OCI-LY3 (cell line): ENCODE measurements at regions not wholly inside any gene's neighbourhood (a gene's known extent, or its start where the extent isn't known, plus 50 kb on each side); places are given as distances from the start of the nearest gene placed in this dataset.

Experiments
- EZH2phosphoT487 ChIP-seq: fragments of 200-600 bp; shearing (Covaris generic); IDR thresholded peaks from 2 replicates; pipeline ENCODE4 v1.6.1; 2018; ENCODE audit warnings: antibody characterized with exemption, mixed run types, low read depth
- TF ChIP-seq, protein P1 (sequence below): fragments of 200-600, 300-600 bp; sonication (generic); IDR thresholded peaks from 2 replicates; pipeline ENCODE4 v1.5.1; 2014; ENCODE audit warnings: antibody characterized with exemption, low read length, low read depth

DNA sequence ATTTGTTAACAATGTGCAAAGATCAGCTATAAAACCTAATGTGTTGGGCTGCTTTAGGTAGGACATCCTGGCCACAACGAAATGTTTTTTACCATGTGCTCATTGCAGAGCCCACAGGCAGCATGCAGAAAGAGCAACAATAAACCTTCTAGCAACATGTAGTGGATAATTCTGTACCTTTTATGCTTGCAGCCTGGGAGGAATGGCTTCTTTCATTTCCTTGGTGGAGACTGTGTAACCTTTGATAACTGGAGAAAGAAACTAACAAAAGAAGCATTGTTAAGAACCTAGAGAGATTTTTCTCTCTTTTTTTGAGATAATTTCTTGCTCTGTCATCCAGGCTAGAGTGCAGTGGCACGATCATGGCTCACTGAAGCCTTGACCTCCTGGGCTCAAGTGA lies 225.5 kb upstream of the PRICKLE1 start:
- TF ChIP-seq, protein P1, sequence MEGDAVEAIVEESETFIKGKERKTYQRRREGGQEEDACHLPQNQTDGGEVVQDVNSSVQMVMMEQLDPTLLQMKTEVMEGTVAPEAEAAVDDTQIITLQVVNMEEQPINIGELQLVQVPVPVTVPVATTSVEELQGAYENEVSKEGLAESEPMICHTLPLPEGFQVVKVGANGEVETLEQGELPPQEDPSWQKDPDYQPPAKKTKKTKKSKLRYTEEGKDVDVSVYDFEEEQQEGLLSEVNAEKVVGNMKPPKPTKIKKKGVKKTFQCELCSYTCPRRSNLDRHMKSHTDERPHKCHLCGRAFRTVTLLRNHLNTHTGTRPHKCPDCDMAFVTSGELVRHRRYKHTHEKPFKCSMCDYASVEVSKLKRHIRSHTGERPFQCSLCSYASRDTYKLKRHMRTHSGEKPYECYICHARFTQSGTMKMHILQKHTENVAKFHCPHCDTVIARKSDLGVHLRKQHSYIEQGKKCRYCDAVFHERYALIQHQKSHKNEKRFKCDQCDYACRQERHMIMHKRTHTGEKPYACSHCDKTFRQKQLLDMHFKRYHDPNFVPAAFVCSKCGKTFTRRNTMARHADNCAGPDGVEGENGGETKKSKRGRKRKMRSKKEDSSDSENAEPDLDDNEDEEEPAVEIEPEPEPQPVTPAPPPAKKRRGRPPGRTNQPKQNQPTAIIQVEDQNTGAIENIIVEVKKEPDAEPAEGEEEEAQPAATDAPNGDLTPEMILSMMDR: no peak
- TF ChIP-seq EZH2phosphoT487: no peak
